Kidney (tissue), 13 donors: ENCODE measurements at regions not wholly inside any gene's neighbourhood (a gene's known extent, or its start where the extent isn't known, plus 50 kb on each side); places are given as distances from the start of the nearest gene placed in this dataset.
A peak's percentile ranks its signal among the peaks of the same experiment; 100 is the strongest.

Source experiments
- DNase-seq, 5 donors: peaks; one replicate each; pipeline ENCODE4 v3.0.0-alpha.2; 2013 to 2020
- FAIRE-seq: peaks from 2 replicates; lab custom pipeline; 2012; peaks lifted over from hg19 to GRCh38; lab: Jason Lieb, UNC
- H3K27ac ChIP-seq, 2 donors: one replicate each; pipeline ENCODE4 v1.7.0; 2013; ENCODE audit warnings: low read depth in 2 of 2, low read length in 2 of 2, inconsistent platforms in 1 of 2
- H3K27me3 ChIP-seq: one replicate; pipeline ENCODE4 v1.7.1; 2013; ENCODE audit warnings: low read length, inconsistent platforms; ENCODE audit not compliant: control insufficient read depth, insufficient read depth
- H3K36me3 ChIP-seq, 3 donors: one replicate each; pipeline versions ENCODE4 v1.7.0 to v1.7.1; 2013; ENCODE audit warnings: low read length in 3 of 3, control low read depth in 1 of 3, inconsistent platforms in 1 of 3; ENCODE audit not compliant: insufficient read depth in 3 of 3, control insufficient read depth in 2 of 3
- H3K4me1 ChIP-seq, 3 donors: one replicate each; pipeline versions ENCODE4 v1.7.0 to v1.7.1; 2013; ENCODE audit warnings: low read length in 3 of 3, inconsistent platforms in 1 of 3, low read depth in 1 of 3; ENCODE audit not compliant: control insufficient read depth in 2 of 3, insufficient read depth in 2 of 3
- H3K4me3 ChIP-seq, 3 donors: one replicate each; pipeline versions ENCODE4 v1.7.0 to v1.8.1; 2013; ENCODE audit warnings: low read length in 3 of 3, control low read depth in 1 of 3, inconsistent platforms in 1 of 3
- H3K9ac ChIP-seq, 3 donors: one replicate each; pipeline versions ENCODE4 v1.7.0 to v1.7.1; 2013; ENCODE audit warnings: low read length in 3 of 3, control low read depth in 1 of 3, inconsistent platforms in 1 of 3
- H3K9me3 ChIP-seq, 3 donors: one replicate each; pipeline versions ENCODE4 v1.7.0 to v1.7.1; 2013; ENCODE audit warnings: low read length in 3 of 3, control low read depth in 1 of 3, inconsistent platforms in 1 of 3; ENCODE audit not compliant: control insufficient read depth in 2 of 3, insufficient read depth in 1 of 3
- intact Hi-C: fragments of 100-400 bp; cut with DNase I; formaldehyde crosslinking; loops from one replicate; pipeline ENCODE4 v1.11.1; 2022
- TF ChIP-seq, protein P1 (sequence below): IDR thresholded peaks from 3 replicates; pipeline ENCODE4 v1.5.1; 2012; ENCODE audit warnings: mild to moderate bottlenecking, moderate library complexity, borderline replicate concordance; ENCODE audit not compliant: insufficient read depth; ENCODE audit errors: extremely low read depth
- donor health status: control.
- donor health status: control.
- donor health status: control.
- donor health status: control.
- donor health status: control.
- donor health status: DM: yes; HTN: yes; CAD: no.
- donor health status: Normal renal cell carcinoma (clear cell type).

DNA sequence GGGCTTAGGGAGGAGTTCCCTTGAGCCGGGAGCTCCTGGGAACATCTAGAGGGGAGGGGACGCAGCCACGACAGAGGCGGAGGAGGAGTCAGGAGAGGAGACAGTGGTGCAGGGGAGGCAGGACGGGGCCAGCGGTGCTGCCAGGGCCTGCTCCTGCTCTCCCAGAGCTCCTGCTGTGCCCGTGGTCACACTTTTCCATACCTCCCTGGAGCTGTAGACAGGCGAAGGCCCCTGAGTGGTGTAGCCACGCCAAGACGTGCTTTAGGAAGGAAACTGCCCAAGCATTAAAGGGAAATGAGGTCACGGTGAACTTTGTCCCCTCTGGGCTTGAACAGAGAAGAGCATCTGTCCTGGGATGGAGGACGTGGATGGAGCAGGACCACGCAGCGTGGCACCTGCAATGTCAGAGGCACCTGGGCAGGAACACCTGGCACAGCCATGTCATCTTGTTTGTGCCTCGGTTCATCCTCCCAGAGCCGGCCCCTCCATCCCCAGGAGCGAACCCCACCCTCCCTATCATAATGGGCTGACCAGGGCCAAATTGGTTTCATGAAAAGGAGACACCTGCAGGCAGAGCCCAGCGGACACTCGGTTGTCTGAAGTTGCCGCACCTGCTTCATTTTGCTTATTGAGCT is 239.5 kb upstream of the SFSWAP start:
- Histone ChIP-seq H3K4me1 (no peaks in the 10 kb centered on the region), H3K9ac (no peak overlapping the region), H3K9me3 (peaks cover 0 to 4% (median 0%) of the 10 kb centered on the region in 3 donors), H3K36me3 (no peaks in the 10 kb centered on the region), H3K4me3 (no peak overlapping the region), H3K27me3 (no peaks in the 10 kb centered on the region), H3K27ac (no peak overlapping the region)
- no peak for FAIRE-seq
- TF ChIP-seq, protein P1, sequence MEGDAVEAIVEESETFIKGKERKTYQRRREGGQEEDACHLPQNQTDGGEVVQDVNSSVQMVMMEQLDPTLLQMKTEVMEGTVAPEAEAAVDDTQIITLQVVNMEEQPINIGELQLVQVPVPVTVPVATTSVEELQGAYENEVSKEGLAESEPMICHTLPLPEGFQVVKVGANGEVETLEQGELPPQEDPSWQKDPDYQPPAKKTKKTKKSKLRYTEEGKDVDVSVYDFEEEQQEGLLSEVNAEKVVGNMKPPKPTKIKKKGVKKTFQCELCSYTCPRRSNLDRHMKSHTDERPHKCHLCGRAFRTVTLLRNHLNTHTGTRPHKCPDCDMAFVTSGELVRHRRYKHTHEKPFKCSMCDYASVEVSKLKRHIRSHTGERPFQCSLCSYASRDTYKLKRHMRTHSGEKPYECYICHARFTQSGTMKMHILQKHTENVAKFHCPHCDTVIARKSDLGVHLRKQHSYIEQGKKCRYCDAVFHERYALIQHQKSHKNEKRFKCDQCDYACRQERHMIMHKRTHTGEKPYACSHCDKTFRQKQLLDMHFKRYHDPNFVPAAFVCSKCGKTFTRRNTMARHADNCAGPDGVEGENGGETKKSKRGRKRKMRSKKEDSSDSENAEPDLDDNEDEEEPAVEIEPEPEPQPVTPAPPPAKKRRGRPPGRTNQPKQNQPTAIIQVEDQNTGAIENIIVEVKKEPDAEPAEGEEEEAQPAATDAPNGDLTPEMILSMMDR, result no peak
- peak in 3 of 5 donors; percentile 20 to 50 (median 39) for DNase-seq
- intact Hi-C loops, result no loop called here

DNA sequence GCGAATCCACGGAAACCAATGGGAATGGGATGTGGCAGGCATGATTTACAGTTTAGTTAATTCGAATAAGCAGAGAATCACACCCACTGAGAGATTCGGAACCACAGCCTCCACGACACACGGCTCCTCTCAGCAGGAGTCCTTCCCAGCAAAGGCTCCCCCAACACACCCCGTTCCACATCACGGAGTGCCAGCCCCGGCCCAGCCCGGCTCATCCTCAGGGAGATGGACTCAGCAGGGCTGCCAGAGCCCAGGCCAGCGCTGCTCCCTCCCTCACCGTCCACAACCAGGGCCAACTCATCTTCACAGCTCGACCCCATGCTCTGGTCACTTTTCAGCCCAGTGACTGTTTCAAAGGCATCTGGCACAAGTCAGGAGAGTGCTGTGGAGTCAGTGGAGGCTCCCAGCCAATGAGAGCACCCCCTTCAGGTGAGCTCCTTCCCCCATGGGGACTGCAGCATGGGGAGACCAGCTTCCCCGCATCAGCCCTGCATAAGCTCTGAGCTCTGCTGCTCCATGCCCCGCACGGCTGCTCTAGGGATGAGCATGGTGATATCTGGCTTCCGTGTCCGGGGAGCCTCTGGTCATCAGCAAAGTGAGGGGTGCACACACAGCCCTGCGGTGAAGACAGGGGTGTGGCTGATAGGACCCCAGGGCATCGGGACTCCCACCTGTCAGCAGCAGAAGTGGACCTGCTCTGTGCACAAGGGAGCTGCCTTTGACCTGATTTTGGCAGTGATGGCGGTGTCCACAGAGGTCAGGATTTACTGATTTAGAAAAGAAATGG is 238.8 kb upstream of the SFSWAP start:
- no peak overlapping the region for H3K4me3 ChIP-seq
- FAIRE-seq (no peak), DNase-seq (no peak)
- H3K4me1 ChIP-seq, result no peaks in the 10 kb centered on the region
- no peak overlapping the region for H3K27ac ChIP-seq
- intact Hi-C loops, result no loop called here
- H3K36me3 ChIP-seq, result no peaks in the 10 kb centered on the region
- TF ChIP-seq, protein P1, result no peak
- no peaks in the 10 kb centered on the region for H3K27me3 ChIP-seq
- no peak overlapping the region for H3K9ac ChIP-seq
- H3K9me3 ChIP-seq, result no peaks in the 10 kb centered on the region

DNA sequence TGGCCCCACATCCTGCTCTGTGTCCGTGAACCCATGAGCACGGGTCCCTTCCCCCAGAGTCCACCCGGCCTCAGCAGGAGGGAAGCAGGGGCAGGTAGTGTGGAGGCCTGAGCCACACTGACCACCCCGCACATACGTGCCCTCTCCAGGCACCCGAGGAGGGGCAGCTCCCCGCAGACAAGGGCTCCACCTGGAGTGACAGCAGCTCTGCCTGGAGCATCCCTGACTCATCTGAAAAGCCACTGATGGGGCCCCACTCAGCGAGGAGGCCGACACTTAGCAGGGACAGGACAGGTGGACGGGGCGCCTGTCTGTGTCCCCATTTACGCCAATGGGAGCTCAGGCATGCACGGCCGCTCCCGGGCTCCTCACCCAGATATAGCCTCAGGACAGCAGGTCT is 237.6 kb upstream of the SFSWAP start:
- H3K27ac ChIP-seq, result no peak overlapping the region
- no peaks in the 10 kb centered on the region for H3K27me3 ChIP-seq
- intact Hi-C loops, result no loop called here
- no peaks in the 10 kb centered on the region for H3K36me3 ChIP-seq
- H3K4me3 ChIP-seq, result no peak overlapping the region
- H3K4me1 ChIP-seq, result no peaks in the 10 kb centered on the region
- TF ChIP-seq, protein P1, result no peak
- FAIRE-seq, result no peak
- DNase-seq, result no peak
- H3K9ac ChIP-seq, result no peak overlapping the region
- H3K9me3 ChIP-seq, result peaks cover 0 to 2% (median 0%) of the 10 kb centered on the region in 3 donors
